ENCODE measurements at regions not wholly inside any gene's neighbourhood (a gene's known extent, or its start where the extent isn't known, plus 50 kb on each side); places are given as distances from the start of the nearest gene placed in this dataset.

- no peak for TF ChIP-seq CTCF (IDR thresholded peaks at IDR 0.05; ENCODE audit: insufficient read depth, low read length, poor library complexity, severe bottlenecking)
- TF ChIP-seq EZH2phosphoT487 (conservative IDR thresholded peaks at IDR 0.05; ENCODE audit: low read length): no peak
These were observed 1525.8 kb upstream of the GOT2 start for GRCh38 chr16:60259956-60260355.

Data from SU-DHL-6 (cell line).